SKM-1 treated with dmso at 0.1 percent for 144 hours (cell line): ENCODE measurements at regions not wholly inside any gene's neighbourhood (a gene's known extent, or its start where the extent isn't known, plus 50 kb on each side); places are given as distances from the start of the nearest gene placed in this dataset.
"Not testable (repeated sequence)": the region's sequence is repeated elsewhere in the genome, so short reads cannot be mapped to it uniquely, and the experiment has no call there.

Experiments used
- DNase-seq: peaks from one replicate; lab custom pipeline; 2025; ENCODE audit not compliant: unreplicated experiment; lab: John Stamatoyannopoulos, UW

GRCh38 chr7:108810756-108811385 is 241.2 kb downstream of the DNAJB9 start:
- DNase-seq = no peak

GRCh38 chr7:108813251-108814014 is 243.8 kb downstream of the DNAJB9 start:
- DNase-seq = no peak

- no peak for DNase-seq
These were observed 246.1 kb downstream of the DNAJB9 start for GRCh38 chr7:108815815-108816214.

DNA sequence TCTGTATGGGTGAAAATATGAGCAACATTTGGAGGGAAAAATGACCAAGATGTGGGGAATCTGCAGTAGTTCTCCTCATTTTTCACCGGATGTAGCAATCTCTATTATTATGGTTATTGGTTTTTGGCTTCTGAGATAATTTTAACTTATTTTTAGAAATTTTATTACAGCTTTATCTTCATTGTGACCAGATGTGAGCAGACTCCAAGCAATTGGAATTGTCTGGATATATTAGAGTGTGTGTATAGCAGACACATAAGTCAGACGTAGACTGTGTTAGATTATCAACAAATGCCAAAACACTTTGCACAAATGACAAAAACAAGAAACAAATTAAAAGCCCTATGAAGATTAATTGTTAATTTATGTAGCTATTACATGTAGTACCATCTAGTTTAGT is 249.1 kb downstream of the DNAJB9 start:
- no peak for DNase-seq

GRCh38 chr7:108824840-108825580 is 255.3 kb downstream of the DNAJB9 start:
- DNase-seq = no peak

GRCh38 chr7:108825581-108825909 is 255.9 kb downstream of the DNAJB9 start:
- no peak for DNase-seq

DNA sequence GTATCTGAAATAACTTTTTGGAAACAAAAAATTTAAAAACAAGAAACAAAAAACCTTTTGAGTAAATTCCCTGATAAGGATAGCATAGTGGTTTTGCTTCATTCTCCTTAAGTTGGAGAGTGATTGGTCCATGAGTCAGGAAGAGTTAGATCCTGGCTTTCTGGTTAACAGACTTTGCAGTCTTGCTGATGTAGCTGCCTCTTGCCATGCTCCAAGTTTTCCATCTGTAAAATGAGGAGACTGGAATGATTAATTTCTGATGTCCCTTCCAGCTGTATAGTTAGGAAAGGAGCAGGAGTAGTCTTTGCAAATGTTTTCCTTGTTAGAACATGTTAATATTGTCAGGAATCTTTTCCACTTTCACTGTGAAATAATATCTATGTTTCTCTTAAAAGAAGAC is 266.6 kb downstream of the DNAJB9 start:
- DNase-seq = no peak

- no peak for DNase-seq
These were observed 268.5 kb downstream of the DNAJB9 start for GRCh38 chr7:108838198-108838597.

GRCh38 chr7:108839076-108839475 is 269.4 kb downstream of the DNAJB9 start:
- no peak for DNase-seq

DNA sequence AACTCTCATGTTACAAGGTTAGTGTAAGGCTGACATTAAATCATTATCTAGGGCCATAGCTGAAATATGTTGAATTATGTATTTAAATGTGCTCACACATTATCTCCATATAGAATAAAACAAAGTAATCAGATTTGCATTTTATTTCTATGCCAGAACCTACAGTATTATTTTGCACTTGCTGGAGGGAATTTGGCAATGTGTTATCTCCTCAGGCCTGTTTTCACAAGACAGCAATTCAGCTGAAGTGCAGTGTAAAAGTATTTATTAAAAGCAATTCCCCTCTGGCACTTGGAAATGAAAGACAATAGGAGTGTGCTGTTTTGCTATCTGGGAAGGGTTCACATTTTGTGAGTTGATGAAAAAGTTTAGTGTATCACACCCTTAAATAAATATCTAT is 276.3 kb downstream of the DNAJB9 start:
- no peak for DNase-seq

GRCh38 chr7:108846471-108846870 is 276.8 kb downstream of the DNAJB9 start:
- DNase-seq = no peak

DNA sequence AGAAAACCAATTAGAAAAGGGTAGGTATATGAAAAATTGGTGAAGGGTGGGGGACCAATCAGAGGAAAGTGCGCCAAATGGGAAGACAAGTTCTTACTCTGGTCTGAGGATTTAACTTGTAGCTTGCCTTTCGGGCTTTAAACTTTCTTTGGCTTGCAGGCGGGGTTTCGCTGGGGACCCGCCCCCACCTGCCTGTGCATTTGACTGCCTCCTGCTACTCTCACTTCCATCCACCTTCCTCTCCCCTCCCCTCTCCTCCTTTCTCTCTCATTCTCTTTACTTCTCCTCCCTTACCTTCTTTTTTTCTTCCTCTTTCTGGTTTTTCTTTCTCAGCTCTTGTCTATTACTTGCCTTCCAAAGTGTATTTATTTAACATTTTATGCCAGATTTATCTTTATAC is 278.8 kb downstream of the DNAJB9 start:
- DNase-seq = no peak

DNA sequence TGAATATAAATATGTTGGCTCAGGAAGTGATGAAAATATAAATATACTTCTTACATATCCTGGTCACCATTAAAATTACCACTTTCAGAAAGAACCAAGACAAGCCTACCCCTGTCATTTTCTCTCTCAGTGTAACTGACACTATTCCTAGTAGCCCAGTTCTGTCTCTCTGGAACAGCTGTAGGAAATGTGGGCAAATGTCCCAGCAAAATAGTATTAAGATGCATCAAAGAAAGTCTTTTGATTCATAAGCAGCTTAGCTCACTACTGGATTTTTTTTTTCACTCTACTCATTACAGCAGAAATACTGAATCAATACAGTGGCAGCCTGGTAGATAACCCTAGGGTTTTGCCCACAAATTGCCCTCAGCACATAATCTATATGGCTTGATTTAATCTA is 290.9 kb downstream of the DNAJB9 start:
- no peak for DNase-seq

DNA sequence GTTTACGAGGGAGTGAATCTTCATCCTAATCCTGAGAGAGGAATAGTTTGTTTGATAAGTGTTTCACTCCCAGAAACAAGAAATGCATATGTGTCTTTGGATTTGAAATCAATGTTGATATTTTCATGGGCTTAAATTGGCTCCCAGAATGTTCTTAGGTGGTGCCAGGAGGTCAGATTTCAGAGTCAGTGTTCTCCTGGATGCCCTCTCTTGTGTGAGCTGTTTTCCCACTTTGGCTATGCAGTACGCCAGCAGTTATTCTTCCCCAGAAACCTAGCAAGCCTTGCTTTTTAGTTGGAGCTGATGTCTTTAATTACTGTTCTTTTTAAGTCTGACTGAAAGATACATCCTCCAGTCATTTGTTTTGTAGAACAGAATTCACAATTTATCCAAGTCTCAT is 291.4 kb downstream of the DNAJB9 start:
- DNase-seq = no peak

DNA sequence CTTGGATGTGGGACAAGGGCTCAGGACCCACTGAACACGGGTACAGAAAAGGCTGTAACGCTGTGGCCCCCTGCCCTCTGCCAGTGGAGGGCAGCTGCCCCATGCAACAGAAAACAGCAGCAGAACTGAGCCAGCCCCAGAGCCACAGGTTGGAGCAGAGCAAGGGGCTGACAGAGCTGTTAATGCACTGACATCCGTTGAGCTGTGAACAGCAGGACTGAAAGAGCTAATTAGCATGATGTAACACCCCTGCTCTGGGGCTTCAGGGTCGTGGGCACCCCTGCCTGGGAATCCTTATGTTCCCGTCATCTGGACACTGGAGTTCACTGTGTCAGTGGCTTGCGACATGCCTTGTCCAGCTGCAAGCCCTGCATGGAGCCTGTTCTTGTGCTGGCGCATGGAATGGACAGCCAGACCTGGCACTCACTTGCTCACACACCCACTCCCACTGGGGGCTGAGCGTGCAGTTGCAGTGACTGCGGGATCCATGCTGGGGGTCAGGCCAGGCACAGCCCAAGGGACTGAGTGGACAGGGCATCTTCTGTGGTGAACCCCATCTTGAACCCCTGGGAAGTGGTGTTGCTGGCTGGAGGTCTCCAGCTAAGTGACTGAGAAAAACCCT is 293.7 kb downstream of the DNAJB9 start:
- no peak for DNase-seq

DNA sequence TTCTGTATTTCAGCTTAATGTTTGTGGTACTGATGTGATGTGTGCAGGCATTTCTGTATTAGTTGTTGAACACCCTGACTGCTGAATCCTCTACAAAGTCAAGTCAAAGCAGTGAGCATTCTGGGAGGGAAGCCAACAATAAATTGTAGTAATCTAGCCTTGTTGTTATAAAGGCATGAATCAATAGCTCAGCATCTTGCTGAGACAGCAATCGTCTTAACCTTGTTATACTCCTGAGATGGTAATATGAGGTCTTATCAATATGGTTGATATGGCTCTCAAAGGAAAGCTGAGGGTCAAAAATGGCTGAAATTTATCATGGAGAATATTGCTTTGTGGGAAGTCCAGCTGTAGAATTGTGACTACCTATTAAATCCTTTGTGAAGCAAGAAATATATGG is 299.4 kb downstream of the DNAJB9 start:
- no peak for DNase-seq

GRCh38 chr7:108875139-108875538 is 305.5 kb downstream of the DNAJB9 start:
- DNase-seq = no peak

DNA sequence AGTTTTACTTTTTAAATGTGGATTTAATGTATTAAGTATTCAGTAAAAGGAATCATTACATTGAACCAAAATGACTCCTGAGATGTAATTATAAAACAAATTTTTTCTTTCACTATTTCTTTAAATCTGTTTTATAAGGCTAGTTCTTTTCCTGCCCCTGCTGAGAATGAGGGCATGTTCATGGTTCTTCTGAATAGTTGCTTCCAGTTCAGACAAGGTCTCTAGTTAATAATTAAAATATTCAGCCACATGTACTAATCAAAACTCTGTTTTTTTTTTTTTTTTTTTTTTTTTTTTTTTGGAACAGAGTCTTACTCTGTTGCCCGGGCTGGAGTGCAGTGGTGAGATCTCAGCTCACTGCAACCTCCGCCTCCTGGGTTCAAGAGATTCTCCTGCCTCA is 321.2 kb downstream of the DNAJB9 start:
- no peak for DNase-seq

GRCh38 chr7:108908456-108908855 is 338.8 kb downstream of the DNAJB9 start:
- no peak for DNase-seq

DNA sequence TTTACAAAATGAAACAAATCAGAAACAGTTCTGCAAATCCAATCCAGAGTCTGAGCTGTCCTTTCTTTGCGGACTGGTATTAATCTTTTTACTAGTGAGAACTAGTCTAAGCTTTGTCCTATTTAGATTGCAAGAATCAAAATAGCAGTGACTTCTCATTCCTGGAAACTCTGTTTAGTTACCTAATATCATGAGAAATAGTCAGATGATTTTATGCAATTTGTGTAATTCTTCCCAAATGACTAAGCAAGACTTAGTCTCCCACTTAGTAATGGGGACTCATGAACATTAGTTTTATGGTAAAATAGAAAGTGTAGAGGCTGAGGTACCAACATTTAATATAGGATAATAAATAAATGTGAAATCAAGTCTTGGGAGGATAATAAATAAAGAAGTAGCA is 341.3 kb downstream of the DNAJB9 start:
- DNase-seq = no peak

DNA sequence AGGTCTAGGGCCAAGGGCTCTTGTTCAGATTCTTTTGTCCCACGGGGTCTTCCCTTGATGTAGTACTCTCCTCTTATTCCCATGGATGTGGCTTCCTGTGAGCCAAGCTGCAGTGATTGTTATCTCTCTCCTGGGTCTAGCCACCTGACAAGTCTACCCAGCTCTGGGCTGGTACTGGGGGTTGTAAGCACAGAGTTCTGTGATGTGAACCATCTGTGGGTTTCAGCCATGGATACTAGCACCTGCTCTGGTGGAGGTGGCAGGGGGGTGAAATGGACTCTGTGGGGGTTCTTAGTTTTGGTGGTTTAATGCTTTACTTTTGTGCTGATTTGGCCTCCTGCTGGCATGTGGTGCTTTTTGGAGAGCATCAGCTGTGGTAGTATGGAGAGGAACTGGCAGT is 350.8 kb downstream of the DNAJB9 start:
- no peak for DNase-seq

- DNase-seq = not testable (repeated sequence)
These were observed 373.4 kb downstream of the DNAJB9 start for GRCh38 chr7:108943048-108943447.
